NOMO-1 (cell line): ENCODE measurements at regions not wholly inside any gene's neighbourhood (a gene's known extent, or its start where the extent isn't known, plus 50 kb on each side); places are given as distances from the start of the nearest gene placed in this dataset.
"Not testable (repeated sequence)": the region's sequence is repeated elsewhere in the genome, so short reads cannot be mapped to it uniquely, and the experiment has no call there.

Experiments
- DNase-seq, 2 experiments: peaks; one replicate each; lab custom pipeline; 2025; ENCODE audit not compliant: unreplicated experiment in 2 of 2; lab: John Stamatoyannopoulos, UW

- no peak for DNase-seq
Measured at GRCh38 chr10:8332730-8333111, 278.2 kb downstream of the GATA3 start.

- DNase-seq: no peak
Measured at GRCh38 chr10:8334631-8335030, 280.1 kb downstream of the GATA3 start.

GRCh38 chr10:8336629-8337331 lies 282.3 kb downstream of the GATA3 start:
- no peak for DNase-seq

- DNase-seq: no peak
Measured at GRCh38 chr10:8337332-8337651, 282.8 kb downstream of the GATA3 start.

GRCh38 chr10:8338177-8338766 lies 283.8 kb downstream of the GATA3 start:
- DNase-seq: no peak

- no peak for DNase-seq
Measured at GRCh38 chr10:8344756-8345155, 290.3 kb downstream of the GATA3 start.

- no peak for DNase-seq
Measured at GRCh38 chr10:8346861-8347260, 292.4 kb downstream of the GATA3 start.

GRCh38 chr10:8347614-8348013 lies 293.1 kb downstream of the GATA3 start:
- DNase-seq: not testable (repeated sequence)

- no peak for DNase-seq
Measured at GRCh38 chr10:8349610-8350249, 295.2 kb downstream of the GATA3 start.

- no peak for DNase-seq
Measured at GRCh38 chr10:8350250-8350967, 295.9 kb downstream of the GATA3 start.

GRCh38 chr10:8352171-8353075 lies 297.9 kb downstream of the GATA3 start:
- no peak for DNase-seq

- DNase-seq: no peak
Measured at GRCh38 chr10:8356283-8356682, 301.8 kb downstream of the GATA3 start.

- no peak for DNase-seq
Measured at GRCh38 chr10:8359467-8359866, 305.0 kb downstream of the GATA3 start.

GRCh38 chr10:8360365-8360764 lies 305.9 kb downstream of the GATA3 start:
- DNase-seq: no peak

- DNase-seq: no peak
Measured at GRCh38 chr10:8360814-8361509, 306.5 kb downstream of the GATA3 start.

GRCh38 chr10:8361510-8361844 lies 307.0 kb downstream of the GATA3 start:
- DNase-seq: no peak

- no peak for DNase-seq
Measured at GRCh38 chr10:8365935-8366911, 311.7 kb downstream of the GATA3 start.

- DNase-seq: not testable (repeated sequence)
Measured at GRCh38 chr10:8367672-8368411, 313.4 kb downstream of the GATA3 start.
